Liver (tissue), 8 donors: ENCODE measurements at regions not wholly inside any gene's neighbourhood (a gene's known extent, or its start where the extent isn't known, plus 50 kb on each side); places are given as distances from the start of the nearest gene placed in this dataset.

Experiments
- DNase-seq: peaks from one replicate; pipeline ENCODE4 v3.0.0-alpha.2; 2017; ENCODE audit warnings: low spot score
- H3K27ac ChIP-seq, 2 donors: one replicate each; pipeline ENCODE4 v1.7.0; 2013; ENCODE audit warnings: inconsistent platforms in 2 of 2, low read length in 2 of 2, control low read depth in 1 of 2, low read depth in 1 of 2, mild to moderate bottlenecking in 1 of 2
- H3K27me3 ChIP-seq, 4 donors: one replicate each; pipeline versions ENCODE4 v1.6.1 to v1.7.0; 2013; ENCODE audit warnings: low read length in 3 of 4, inconsistent platforms in 1 of 4, mild to moderate bottlenecking in 1 of 4, moderate library complexity in 1 of 4; ENCODE audit not compliant: control insufficient read depth in 4 of 4, insufficient read depth in 4 of 4
- H3K36me3 ChIP-seq, 4 donors: one replicate each; pipeline versions ENCODE4 v1.6.1 to v1.7.0; 2013; ENCODE audit warnings: low read length in 3 of 4, mild to moderate bottlenecking in 3 of 4, low read depth in 1 of 4, moderate library complexity in 1 of 4; ENCODE audit not compliant: control insufficient read depth in 4 of 4, insufficient read depth in 3 of 4
- H3K4me1 ChIP-seq, 4 donors: one replicate each; pipeline versions ENCODE4 v1.6.1 to v1.7.0; 2013; ENCODE audit warnings: low read length in 3 of 4, mild to moderate bottlenecking in 3 of 4, moderate library complexity in 1 of 4; ENCODE audit not compliant: control insufficient read depth in 4 of 4, insufficient read depth in 4 of 4
- H3K4me3 ChIP-seq, 3 donors: one replicate each; pipeline versions ENCODE4 v1.6.1 to v1.7.0; 2013; ENCODE audit warnings: low read length in 3 of 3, control low read depth in 1 of 3, low read depth in 1 of 3, mild to moderate bottlenecking in 1 of 3
- H3K9ac ChIP-seq, 2 donors: one replicate each; pipeline ENCODE4 v1.7.0; 2013; ENCODE audit warnings: low read length in 2 of 2, mild to moderate bottlenecking in 2 of 2, moderate library complexity in 2 of 2, control low read depth in 1 of 2, low read depth in 1 of 2
- H3K9me3 ChIP-seq, 4 donors: one replicate each; pipeline versions ENCODE4 v1.6.1 to v1.7.0; 2013; ENCODE audit warnings: low read length in 3 of 4; ENCODE audit not compliant: control insufficient read depth in 4 of 4
- ATF3 ChIP-seq: IDR thresholded peaks from 2 replicates; pipeline ENCODE4 v1.6.1; 2016; ENCODE audit warnings: antibody characterized with exemption
- CTCF ChIP-seq: fragments of 150-350 bp; IDR thresholded peaks from 2 replicates; pipeline ENCODE4 v1.5.1; 2017; ENCODE audit warnings: improper control_type of control experiment, low read depth, low read length; ENCODE audit not compliant: missing input control
- FOXA1 ChIP-seq: IDR thresholded peaks from 2 replicates; pipeline ENCODE4 v1.6.1; 2016; ENCODE audit warnings: antibody characterized with exemption
- GABPA ChIP-seq, 2 donors: IDR thresholded peaks in 1 of 2; conservative IDR thresholded peaks in 1 of 2; 2 replicates each; pipeline ENCODE4 v1.6.1; 2016; ENCODE audit warnings: antibody characterized with exemption in 2 of 2, mild to moderate bottlenecking in 1 of 2, moderate library complexity in 1 of 2
- HNF4A ChIP-seq, 2 donors: conservative IDR thresholded peaks; 2 replicates each; pipeline ENCODE4 v1.6.1; 2016; ENCODE audit warnings: antibody characterized with exemption in 2 of 2, mild to moderate bottlenecking in 2 of 2
- JUND ChIP-seq, 2 donors: IDR thresholded peaks; 2 replicates each; pipeline ENCODE4 v1.6.1; 2016; ENCODE audit warnings: antibody characterized with exemption in 2 of 2
- MAX ChIP-seq: IDR thresholded peaks from 2 replicates; pipeline ENCODE4 v1.6.1; 2016; ENCODE audit warnings: antibody characterized with exemption
- NR2F2 ChIP-seq: IDR thresholded peaks from 2 replicates; pipeline ENCODE4 v1.6.1; 2016; ENCODE audit warnings: antibody characterized with exemption
- RAD21 ChIP-seq, 2 donors: IDR thresholded peaks; 2 replicates each; pipeline ENCODE4 v1.6.1; 2016; ENCODE audit warnings: antibody characterized with exemption in 2 of 2, mild to moderate bottlenecking in 2 of 2
- REST ChIP-seq: IDR thresholded peaks from 2 replicates; pipeline ENCODE4 v1.6.1; 2016; ENCODE audit warnings: antibody characterized with exemption, mild to moderate bottlenecking
- SP1 ChIP-seq: IDR thresholded peaks from 2 replicates; pipeline ENCODE4 v1.6.1; 2018; ENCODE audit warnings: antibody characterized with exemption, mild to moderate bottlenecking
- TAF1 ChIP-seq: conservative IDR thresholded peaks from 2 replicates; pipeline ENCODE4 v1.6.1; 2016; ENCODE audit warnings: antibody characterized with exemption, mild to moderate bottlenecking
- YY1 ChIP-seq: IDR thresholded peaks from 2 replicates; pipeline ENCODE4 v1.6.1; 2016; ENCODE audit warnings: antibody characterized with exemption, mild to moderate bottlenecking
- ZBTB33 ChIP-seq: IDR thresholded peaks from 2 replicates; pipeline ENCODE4 v1.6.1; 2016; ENCODE audit warnings: antibody characterized with exemption
- WGBS: extraction: QIAGEN DNeasy Blood & Tissue Kit; methylation state at CpG from one replicate; pipeline ENCODE4 v1.1.7; 2013; 5-methylcytosine and 5-hydroxymethylcytosine counted together
- donor health status: healthy.
- donor health status: healthy.
- donor health status: healthy.
- donor health status: healthy.
- donor health status: healthy.

GRCh38 chr4:138871555-138871875 lies 144.1 kb upstream of the NOCT start:
- no peak for DNase-seq
- TF ChIP-seq RAD21 (IDR thresholded peaks at IDR 0.05) (no peak), REST (no peak), HNF4A (conservative IDR thresholded peaks at IDR 0.05) (no peak), ZBTB33 (no peak), FOXA1 (no peak), GABPA (IDR thresholded peaks at IDR 0.05 in 1 of 2, conservative IDR thresholded peaks at IDR 0.05 in 1 of 2) (no peak), TAF1 (no peak), NR2F2 (no peak), SP1 (no peak), YY1 (no peak), MAX (no peak), JUND (IDR thresholded peaks at IDR 0.05) (no peak), CTCF (no peak), ATF3 (no peak)
- 70% methylated on average over 11 of the region's 11 CpGs for WGBS

GRCh38 chr4:138870737-138871554 lies 144.6 kb upstream of the NOCT start:
- H3K9ac ChIP-seq: no peak overlapping the region
- TF ChIP-seq RAD21 (IDR thresholded peaks at IDR 0.05) (peak; percentile 93 to 98), JUND (IDR thresholded peaks at IDR 0.05) (no peak), NR2F2 (no peak), CTCF (peak; percentile 90)
- no peaks in the 10 kb centered on the region for H3K4me1 ChIP-seq
- no peaks in the 10 kb centered on the region for H3K36me3 ChIP-seq
- no peaks in the 10 kb centered on the region for H3K9me3 ChIP-seq
- no peak overlapping the region for H3K27ac ChIP-seq
- WGBS: 7% methylated on average over 9 of the region's 9 CpGs
- no peak overlapping the region for H3K4me3 ChIP-seq
- DNase-seq: peak; percentile 65
- H3K27me3 ChIP-seq: no peaks in the 10 kb centered on the region

More at GRCh38 chr4:138871555-138871875, 144.1 kb upstream of the NOCT start:
- Histone ChIP-seq H3K36me3 (no peaks in the 10 kb centered on the region), H3K27ac (no peak overlapping the region), H3K4me3 (no peak overlapping the region), H3K27me3 (no peaks in the 10 kb centered on the region), H3K9ac (no peak overlapping the region), H3K9me3 (no peaks in the 10 kb centered on the region), H3K4me1 (no peaks in the 10 kb centered on the region)
